H1 (cell line): ENCODE measurements at regions not wholly inside any gene's neighbourhood (a gene's known extent, or its start where the extent isn't known, plus 50 kb on each side); places are given as distances from the start of the nearest gene placed in this dataset.

Source experiments
- CBX5 ChIP-seq: fragments of 300-800, 300-1000 bp; sonication (generic); IDR thresholded peaks from 2 replicates; pipeline ENCODE4 v1.7.1; 2016; ENCODE audit warnings: antibody characterized with exemption, low read length, low read depth
- CHD1 ChIP-seq: IDR thresholded peaks from 2 replicates; pipeline ENCODE4 v1.6.1; 2012; ENCODE audit warnings: low read depth, low read length, improper control_type of control experiment
- KDM1A ChIP-seq: fragments of 200-600, 300-600 bp; sonication (generic); IDR thresholded peaks from 2 replicates; pipeline ENCODE4 v1.7.1; 2016; ENCODE audit warnings: mild to moderate bottlenecking, low read length, borderline replicate concordance

DNA sequence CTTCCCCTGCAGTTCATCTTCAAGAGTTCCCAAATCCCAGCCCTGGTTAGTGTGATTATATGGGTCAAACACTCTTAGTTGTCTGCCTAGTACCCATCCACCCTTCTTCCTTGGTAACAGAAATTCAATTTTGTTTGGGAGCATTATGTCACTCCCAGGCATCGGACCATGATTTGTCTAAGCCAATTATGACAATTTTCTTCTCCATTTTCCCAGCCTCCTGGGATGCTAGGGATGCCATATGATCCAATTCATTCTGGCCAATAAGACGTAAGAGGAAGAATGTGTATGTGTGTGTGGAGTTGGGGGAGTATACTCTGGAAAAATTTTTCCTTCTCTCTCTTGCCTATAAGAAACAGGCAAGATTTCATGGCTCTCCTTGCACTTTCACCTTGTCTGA, 465.9 kb downstream of the MID1IP1 start (continued):
- TF ChIP-seq KDM1A = no peak
- no peak for TF ChIP-seq CHD1
- TF ChIP-seq CBX5 = no peak
- TF ChIP-seq, all 59 proteins: peak for 0
